IMR-90 (cell line): ENCODE measurements at regions not wholly inside any gene's neighbourhood (a gene's known extent, or its start where the extent isn't known, plus 50 kb on each side); places are given as distances from the start of the nearest gene placed in this dataset.

Experiments used
- ATAC-seq: fragments of 200-7000 bp; cut with Tn5 transposase; 2 replicates; pipeline ENCODE4 v1.9.1; 2020; ENCODE audit warnings: low read depth, mild to moderate bottlenecking, moderate library complexity
- BruUV-seq: library from RNA; stranded (reverse); fragments of 400-500 nt; replicated peaks from 2 replicates; lab custom pipeline; 2021; lab: Mats Ljungman, UMichigan
- CTCF ChIA-PET: fragments of 300-600 bp; formaldehyde crosslinking; extraction: SDS; loops from one replicate; lab custom pipeline; 2021; ENCODE audit warnings: antibody characterized with exemption; lab: Yijun Ruan, JAX
- POLR2A ChIA-PET: fragments of 300-600 bp; sonication (Branson Sonifier 250); formaldehyde crosslinking; loops from one replicate; lab custom pipeline; 2022; ENCODE audit warnings: antibody characterized with exemption; ENCODE audit not compliant: unreplicated experiment; lab: Charles Lee
- DNase-seq: peaks from one replicate; pipeline ENCODE4 v3.0.0; 2013
- H2AFZ ChIP-seq: replicated peaks from 2 replicates; pipeline ENCODE3; 2013; ENCODE audit warnings: low read length, mild to moderate bottlenecking; ENCODE audit not compliant: poor library complexity
- H2AK5ac ChIP-seq: 2 replicates; pipeline ENCODE4 v1.6.1; 2013; ENCODE audit warnings: low read depth, low read length, inconsistent platforms
- H2AK9ac ChIP-seq: replicated peaks from 2 replicates; pipeline ENCODE3; 2013; ENCODE audit warnings: mild to moderate bottlenecking, low read depth, low read length, moderate library complexity; ENCODE audit not compliant: poor library complexity
- H2BK120ac ChIP-seq: 2 replicates; pipeline ENCODE4 v1.6.1; 2013; ENCODE audit warnings: low read depth, low read length, inconsistent platforms
- H2BK15ac ChIP-seq: 3 replicates; pipeline ENCODE4 v1.6.1; 2013; ENCODE audit warnings: low read depth, low read length, inconsistent platforms
- H2BK20ac ChIP-seq: 2 replicates; pipeline ENCODE4 v1.6.1; 2013; ENCODE audit warnings: low read depth, mild to moderate bottlenecking, inconsistent platforms, low read length, moderate library complexity
- H2BK5ac ChIP-seq: 2 replicates; pipeline ENCODE4 v1.6.1; 2013; ENCODE audit warnings: mild to moderate bottlenecking, low read depth, low read length, inconsistent platforms; ENCODE audit not compliant: poor library complexity, severe bottlenecking
- H3K14ac ChIP-seq: replicated peaks from 2 replicates; pipeline ENCODE4 v1.6.1; 2013; ENCODE audit warnings: low read depth, low read length, inconsistent platforms
- H3K18ac ChIP-seq: 2 replicates; pipeline ENCODE4 v1.6.1; 2013; ENCODE audit warnings: low read depth, low read length, control low read depth
- H3K23ac ChIP-seq: 2 replicates; pipeline ENCODE4 v1.6.1; 2013; ENCODE audit warnings: low read depth, low read length, inconsistent platforms
- H3K27ac ChIP-seq: 2 replicates; pipeline ENCODE4 v1.5.1; 2013; ENCODE audit warnings: mild to moderate bottlenecking, control low read depth, low read length; ENCODE audit not compliant: insufficient read depth
- H3K27me3 ChIP-seq: 2 replicates; pipeline ENCODE4 v1.6.1; 2013; ENCODE audit warnings: low read length; ENCODE audit not compliant: control insufficient read depth, insufficient read depth
- H3K36me3 ChIP-seq: 2 replicates; pipeline ENCODE4 v1.6.1; 2013; ENCODE audit warnings: low read length, mixed read lengths; ENCODE audit not compliant: control insufficient read depth, insufficient read depth
- H3K4ac ChIP-seq: 2 replicates; pipeline ENCODE4 v1.6.1; 2013; ENCODE audit warnings: low read depth, low read length, inconsistent platforms
- H3K4me1 ChIP-seq: 2 replicates; pipeline ENCODE4 v1.6.1; 2013; ENCODE audit warnings: low read length, mixed read lengths; ENCODE audit not compliant: control insufficient read depth, insufficient read depth
- H3K4me2 ChIP-seq: 2 replicates; pipeline ENCODE4 v1.6.1; 2013; ENCODE audit warnings: low read depth, mild to moderate bottlenecking, control low read depth, low read length, moderate library complexity
- H3K4me3 ChIP-seq: 2 replicates; pipeline ENCODE4 v1.5.1; 2013; ENCODE audit warnings: low read depth, mild to moderate bottlenecking, control low read depth, low read length, moderate library complexity; ENCODE audit not compliant: insufficient read depth
- H3K56ac ChIP-seq: 2 replicates; pipeline ENCODE4 v1.6.1; 2013; ENCODE audit warnings: low read length, inconsistent platforms; ENCODE audit not compliant: insufficient read depth; ENCODE audit errors: extremely low read depth
- H3K79me1 ChIP-seq, 2 experiments: 2 replicates each; pipeline ENCODE4 v1.6.1; 2013; ENCODE audit warnings: low read length in 2 of 2, inconsistent platforms in 1 of 2, low read depth in 1 of 2
- H3K9ac ChIP-seq: 2 replicates; pipeline ENCODE4 v1.6.1; 2013; ENCODE audit warnings: low read depth, low read length, control low read depth
- H3K9me1 ChIP-seq: 2 replicates; pipeline ENCODE4 v1.6.1; 2013; ENCODE audit warnings: low read length, inconsistent platforms; ENCODE audit not compliant: insufficient read depth
- H3K9me3 ChIP-seq: 2 replicates; pipeline ENCODE4 v1.6.1; 2013; ENCODE audit warnings: low read length; ENCODE audit not compliant: control insufficient read depth, insufficient read depth
- H4K20me1 ChIP-seq: 2 replicates; pipeline ENCODE4 v1.6.1; 2013; ENCODE audit warnings: low read length, inconsistent platforms; ENCODE audit not compliant: insufficient read depth
- H4K5ac ChIP-seq: 2 replicates; pipeline ENCODE4 v1.6.1; 2013; ENCODE audit warnings: mild to moderate bottlenecking, low read depth, low read length, control low read depth
- H4K8ac ChIP-seq, 2 experiments: 2 replicates each; pipeline ENCODE4 v1.6.1; 2013; ENCODE audit warnings: low read depth in 2 of 2, low read length in 2 of 2, control low read depth in 1 of 2, inconsistent platforms in 1 of 2
- H4K91ac ChIP-seq: 2 replicates; pipeline ENCODE4 v1.6.1; 2013; ENCODE audit warnings: low read depth, low read length, inconsistent platforms; ENCODE audit not compliant: insufficient read depth
- POLR2A ChIP-seq: IDR thresholded peaks from 2 replicates; pipeline ENCODE4 v1.6.1; 2012; ENCODE audit warnings: mild to moderate bottlenecking, low read depth, low read length
- SMC3 ChIP-seq: fragments of 150-350 bp; IDR thresholded peaks from 2 replicates; pipeline ENCODE4 v1.6.1; 2016; ENCODE audit warnings: low read depth, mild to moderate bottlenecking, antibody characterized with exemption, low read length, moderate library complexity
- WGBS, 2 experiments: methylation state at CpG; one replicate each; pipeline versions ENCODE4 v1.1.5 to v1.1.7; 2013; ENCODE audit warnings: missing lambda C conversion rate in 2 of 2; ENCODE audit not compliant: insufficient read length in 1 of 2; ENCODE audit errors: extremely low coverage in 2 of 2; 5-methylcytosine and 5-hydroxymethylcytosine counted together
- dilution Hi-C: fragments of 300-500 bp; cut with HindIII; formaldehyde crosslinking; loops from one replicate; pipeline ENCODE4 v1.14.3; 2018; ENCODE audit warnings: low sequenced_read_pairs; ENCODE audit not compliant: unreplicated experiment
- in situ Hi-C: fragments of 300-500 bp; cut with MboI; formaldehyde crosslinking; loops from 3 replicates; pipeline ENCODE4 v1.14.3; 2019; ENCODE audit warnings: low sequenced_read_pairs, inconsistent platforms, mixed read lengths
- intact Hi-C: fragments of 100-400 bp; cut with micrococcal nuclease; formaldehyde crosslinking; loops from 2 replicates; pipeline ENCODE4 v1.10.0; 2022
- TF ChIP-seq, protein P1 (sequence below): fragments of 150-350 bp; IDR thresholded peaks from 2 replicates; pipeline ENCODE4 v1.6.1; 2017; ENCODE audit warnings: mild to moderate bottlenecking, antibody characterized with exemption, low read length, low read depth
- TF ChIP-seq, protein P2 (sequence below): conservative IDR thresholded peaks from 2 replicates; pipeline ENCODE4 v1.5.1; 2012; ENCODE audit warnings: mild to moderate bottlenecking, low read depth, low read length, improper control_type of control experiment

DNA sequence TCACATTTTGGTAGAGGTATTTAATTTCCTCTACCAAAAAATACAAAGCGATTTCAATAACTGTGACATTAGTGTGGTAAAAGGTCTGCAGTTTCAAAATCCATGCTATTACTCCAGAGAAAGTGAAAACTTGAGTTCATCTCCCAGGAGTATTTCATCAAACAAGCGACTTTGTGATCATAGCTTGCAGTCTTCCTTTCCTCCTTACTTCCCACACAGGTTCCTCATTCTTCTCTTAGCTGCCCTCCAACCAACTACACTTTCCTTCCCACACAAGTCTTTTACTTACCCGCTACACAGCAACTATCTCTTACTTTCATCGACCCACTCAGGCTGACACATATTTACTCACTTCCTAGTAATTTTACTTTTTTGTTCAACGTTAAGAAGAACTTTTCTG is 413.4 kb upstream of the USP15 start:
- WGBS, 2 experiments: 20% methylated on average over 2 of the region's 5 CpGs; no CpG with 5 or more reads in 1 of the 2 experiments
- Histone ChIP-seq H3K18ac (no peak overlapping the region), H4K5ac (no peak overlapping the region), H3K23ac (no peak overlapping the region), H2BK120ac (no peak overlapping the region), H3K79me1 (no peaks in the 10 kb centered on the region), H3K36me3 (no peaks in the 10 kb centered on the region), H3K9me1 (no peaks in the 10 kb centered on the region), H3K9ac (no peak overlapping the region), H3K14ac (no peak overlapping the region), H2BK20ac (no peak overlapping the region), H2BK5ac (no peak overlapping the region), H2AK5ac (no peak overlapping the region), H2AFZ (no peak overlapping the region), H3K4ac (no peak overlapping the region), H3K4me2 (no peak overlapping the region), H3K56ac (no peak overlapping the region), H3K4me3 (no peak overlapping the region), H3K27me3 (no peaks in the 10 kb centered on the region), H4K20me1 (no peaks in the 10 kb centered on the region), H4K8ac (no peak overlapping the region), H2AK9ac (no peak overlapping the region), H2BK15ac (no peak overlapping the region), H3K27ac (no peak overlapping the region), H4K91ac (no peak overlapping the region), H3K9me3 (0 out of 2 replicates have a peak, but pooled peaks cover 4% of the 10 kb centered on the region), H3K4me1 (no peaks in the 10 kb centered on the region)
- ChIA-PET CTCF (no interaction called here), POLR2A (no interaction called here)
- BruUV-seq: no TSS peak
- intact Hi-C loops: no loop called here
- no peak for DNase-seq
- ATAC-seq: no peak
- dilution Hi-C loops: no loop called here
- in situ Hi-C loops: no loop called here
- TF ChIP-seq SMC3 (no peak), POLR2A (no peak)
- TF ChIP-seq, protein P1, sequence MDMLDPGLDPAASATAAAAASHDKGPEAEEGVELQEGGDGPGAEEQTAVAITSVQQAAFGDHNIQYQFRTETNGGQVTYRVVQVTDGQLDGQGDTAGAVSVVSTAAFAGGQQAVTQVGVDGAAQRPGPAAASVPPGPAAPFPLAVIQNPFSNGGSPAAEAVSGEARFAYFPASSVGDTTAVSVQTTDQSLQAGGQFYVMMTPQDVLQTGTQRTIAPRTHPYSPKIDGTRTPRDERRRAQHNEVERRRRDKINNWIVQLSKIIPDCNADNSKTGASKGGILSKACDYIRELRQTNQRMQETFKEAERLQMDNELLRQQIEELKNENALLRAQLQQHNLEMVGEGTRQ: no peak
- TF ChIP-seq, protein P2, sequence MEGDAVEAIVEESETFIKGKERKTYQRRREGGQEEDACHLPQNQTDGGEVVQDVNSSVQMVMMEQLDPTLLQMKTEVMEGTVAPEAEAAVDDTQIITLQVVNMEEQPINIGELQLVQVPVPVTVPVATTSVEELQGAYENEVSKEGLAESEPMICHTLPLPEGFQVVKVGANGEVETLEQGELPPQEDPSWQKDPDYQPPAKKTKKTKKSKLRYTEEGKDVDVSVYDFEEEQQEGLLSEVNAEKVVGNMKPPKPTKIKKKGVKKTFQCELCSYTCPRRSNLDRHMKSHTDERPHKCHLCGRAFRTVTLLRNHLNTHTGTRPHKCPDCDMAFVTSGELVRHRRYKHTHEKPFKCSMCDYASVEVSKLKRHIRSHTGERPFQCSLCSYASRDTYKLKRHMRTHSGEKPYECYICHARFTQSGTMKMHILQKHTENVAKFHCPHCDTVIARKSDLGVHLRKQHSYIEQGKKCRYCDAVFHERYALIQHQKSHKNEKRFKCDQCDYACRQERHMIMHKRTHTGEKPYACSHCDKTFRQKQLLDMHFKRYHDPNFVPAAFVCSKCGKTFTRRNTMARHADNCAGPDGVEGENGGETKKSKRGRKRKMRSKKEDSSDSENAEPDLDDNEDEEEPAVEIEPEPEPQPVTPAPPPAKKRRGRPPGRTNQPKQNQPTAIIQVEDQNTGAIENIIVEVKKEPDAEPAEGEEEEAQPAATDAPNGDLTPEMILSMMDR: no peak
